PC-9 (cell line): ENCODE measurements at regions not wholly inside any gene's neighbourhood (a gene's known extent, or its start where the extent isn't known, plus 50 kb on each side); places are given as distances from the start of the nearest gene placed in this dataset.

Experiments used
- BruUV-seq: library from RNA; stranded (reverse); fragments of 400-500 nt; replicated peaks from 2 replicates; lab custom pipeline; 2021; lab: Mats Ljungman, UMichigan
- CTCF ChIA-PET: fragments of 300-600 bp; sonication (Branson Sonifier 250); formaldehyde crosslinking; loops from one replicate; lab custom pipeline; 2022; ENCODE audit warnings: antibody characterized with exemption; lab: Charles Lee
- POLR2A ChIA-PET: fragments of 300-600 bp; sonication (Branson Sonifier 250); formaldehyde crosslinking; loops from one replicate; lab custom pipeline; 2022; ENCODE audit warnings: antibody characterized with exemption; ENCODE audit not compliant: unreplicated experiment; lab: Charles Lee
- DNase-seq, 2 experiments: peaks; one replicate each; pipeline versions ENCODE4 v3.0.0 to v3.0.0-alpha.2; 2015 to 2022; ENCODE audit warnings: mixed read lengths in 1 of 2
- H2AFZ ChIP-seq: fragments of 200-600 bp; sonication (generic); 2 replicates; pipeline ENCODE4 v1.8.1; 2017; ENCODE audit warnings: antibody characterized with exemption
- H3F3A ChIP-seq: fragments of 200-600 bp; sonication (generic); 2 replicates; pipeline ENCODE4 v1.8.1; 2017; ENCODE audit warnings: antibody characterized with exemption, mild to moderate bottlenecking, low read depth; ENCODE audit not compliant: insufficient read depth
- H3K27ac ChIP-seq: fragments of 200-600 bp; sonication (generic); 2 replicates; pipeline ENCODE4 v1.6.1; 2016; ENCODE audit warnings: mixed run types
- H3K27me3 ChIP-seq: fragments of 200-600 bp; sonication (generic); 2 replicates; pipeline ENCODE4 v1.6.1; 2016; ENCODE audit warnings: low read depth, mixed run types; ENCODE audit not compliant: insufficient read depth
- H3K36me3 ChIP-seq: fragments of 200-600 bp; sonication (generic); 2 replicates; pipeline ENCODE4 v1.6.1; 2016; ENCODE audit warnings: low read depth, mixed run types
- H3K4me1 ChIP-seq: fragments of 200-600 bp; sonication (generic); replicated peaks from 2 replicates; pipeline ENCODE4 v1.6.1; 2016; ENCODE audit warnings: mixed run types; ENCODE audit not compliant: insufficient read depth
- H3K4me2 ChIP-seq: fragments of 200-600 bp; sonication (generic); 2 replicates; pipeline ENCODE4 v1.6.1; 2017; ENCODE audit warnings: mixed run types
- H3K4me3 ChIP-seq: fragments of 200-600 bp; sonication (generic); 2 replicates; pipeline ENCODE4 v1.6.1; 2016; ENCODE audit warnings: mixed run types
- H3K79me2 ChIP-seq: fragments of 200-600 bp; sonication (generic); 2 replicates; pipeline ENCODE4 v1.6.1; 2017; ENCODE audit warnings: low read depth, mixed run types
- H3K9me2 ChIP-seq: fragments of 200-600 bp; sonication (generic); 2 replicates; pipeline ENCODE4 v1.8.1; 2017; ENCODE audit warnings: mild to moderate bottlenecking; ENCODE audit not compliant: insufficient read depth
- H3K9me3 ChIP-seq: fragments of 200-600 bp; sonication (generic); 2 replicates; pipeline ENCODE4 v1.8.1; 2016; ENCODE audit warnings: low read depth; ENCODE audit not compliant: insufficient read depth
- H4K20me1 ChIP-seq: fragments of 200-600 bp; sonication (generic); 2 replicates; pipeline ENCODE4 v1.8.1; 2017; ENCODE audit not compliant: insufficient read depth
- EZH2 ChIP-seq: fragments of 200-600 bp; sonication (generic); IDR thresholded peaks from 2 replicates; pipeline ENCODE4 v1.8.0; 2017; ENCODE audit warnings: antibody characterized with exemption, low read depth
- intact Hi-C: fragments of 100-400 bp; cut with micrococcal nuclease; formaldehyde crosslinking; loops from one replicate; pipeline ENCODE4 v1.10.0; 2022; ENCODE audit not compliant: unreplicated experiment
- TF ChIP-seq, protein P1 (sequence below): fragments of 200-600 bp; sonication (generic); conservative IDR thresholded peaks from 2 replicates; pipeline ENCODE4 v1.6.1; 2017; ENCODE audit warnings: mixed run types, antibody characterized with exemption, mild to moderate bottlenecking, moderate library complexity

DNA sequence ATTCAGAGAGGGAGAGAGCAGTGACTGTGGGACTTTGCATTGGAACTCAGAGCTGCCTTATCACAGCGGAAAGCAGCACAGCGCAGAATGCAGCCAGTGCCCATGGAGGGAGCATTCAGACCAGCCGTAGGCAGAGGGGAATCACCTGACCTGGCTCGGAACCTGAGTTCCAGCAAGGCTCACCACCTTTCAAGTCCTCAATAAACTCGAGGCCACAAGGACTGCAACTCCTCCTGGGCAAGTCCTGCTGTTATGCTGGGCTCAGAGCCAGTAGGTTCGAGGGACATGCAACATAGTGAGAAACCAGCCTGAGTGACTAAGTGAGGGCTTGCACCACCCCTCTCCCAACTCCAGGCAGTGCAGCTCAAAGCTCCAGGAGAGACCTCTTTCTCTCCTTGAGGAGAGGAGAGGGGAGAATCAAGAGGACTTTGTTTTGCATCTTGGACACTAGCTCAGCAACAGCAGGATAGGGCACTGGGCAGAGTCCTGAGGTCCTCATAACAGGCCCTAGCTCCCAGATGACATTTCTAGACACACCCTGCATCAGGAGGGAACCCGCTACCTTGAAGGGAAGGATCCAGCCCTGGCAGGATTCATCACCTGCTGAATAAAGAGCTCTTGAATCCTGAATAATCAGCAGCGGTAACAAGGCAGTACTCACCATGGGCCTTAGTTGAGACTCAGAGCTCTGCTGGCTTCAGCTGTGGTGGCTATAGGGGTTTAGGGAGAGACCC, 136.8 kb upstream of the OTOS start:
- ChIA-PET POLR2A (no interaction called here), CTCF (interaction anchor here (0.6 kb wide), 1 partner anchor 44 kb away, joined by 3 read pairs; no protein-coding TSS in a partner anchor)
- no peak for DNase-seq

DNA sequence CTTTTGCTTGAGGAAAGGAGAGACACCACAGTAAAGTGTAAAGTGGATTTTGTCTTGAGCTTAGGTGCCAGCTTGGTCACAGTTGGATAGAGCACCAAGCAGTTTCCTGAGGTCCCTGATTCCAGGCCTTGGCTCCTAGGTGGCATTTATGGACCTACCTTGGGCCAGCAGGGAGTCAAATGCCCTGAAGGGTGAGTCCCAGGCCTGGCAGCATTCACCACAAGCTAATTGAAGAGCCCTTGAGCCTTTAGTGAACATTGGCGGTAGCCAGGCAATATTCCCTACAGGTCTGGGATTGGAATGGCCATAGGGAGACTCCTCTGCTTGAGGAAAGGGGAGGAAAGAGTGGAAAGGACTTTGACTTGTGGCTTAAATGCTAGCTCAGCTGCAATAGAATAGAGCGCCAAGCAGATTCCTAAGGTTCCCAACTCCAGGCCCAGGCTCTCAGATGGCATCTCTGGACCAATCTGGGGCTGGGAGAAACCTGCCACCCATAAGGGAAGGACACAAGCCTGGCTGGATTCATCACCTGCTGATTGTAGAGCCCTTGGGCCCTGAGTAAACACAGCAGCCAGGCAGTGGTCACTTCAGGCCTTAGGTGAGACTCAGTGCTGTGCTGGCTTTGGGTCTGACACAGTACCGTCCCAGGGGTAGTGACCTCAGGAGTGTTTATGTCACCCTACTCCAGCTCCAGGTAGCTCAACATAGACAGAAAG, 137.5 kb upstream of the OTOS start:
- H3K9me3 ChIP-seq: peaks cover 6% of the 10 kb centered on the region; the same call in 1 of the 2 replicates
- H3K4me1 ChIP-seq: no peaks in the 10 kb centered on the region
- no peaks in the 10 kb centered on the region for H3F3A ChIP-seq
- H4K20me1 ChIP-seq: no peaks in the 10 kb centered on the region
- H2AFZ ChIP-seq: no peak overlapping the region
- H3K27ac ChIP-seq: no peak overlapping the region
- no peaks in the 10 kb centered on the region for H3K79me2 ChIP-seq
- no TSS peak for BruUV-seq
- peaks cover 56% of the 10 kb centered on the region for H3K27me3 ChIP-seq
- intact Hi-C loops: no loop called here
- no peak for TF ChIP-seq EZH2
- TF ChIP-seq, protein P1, sequence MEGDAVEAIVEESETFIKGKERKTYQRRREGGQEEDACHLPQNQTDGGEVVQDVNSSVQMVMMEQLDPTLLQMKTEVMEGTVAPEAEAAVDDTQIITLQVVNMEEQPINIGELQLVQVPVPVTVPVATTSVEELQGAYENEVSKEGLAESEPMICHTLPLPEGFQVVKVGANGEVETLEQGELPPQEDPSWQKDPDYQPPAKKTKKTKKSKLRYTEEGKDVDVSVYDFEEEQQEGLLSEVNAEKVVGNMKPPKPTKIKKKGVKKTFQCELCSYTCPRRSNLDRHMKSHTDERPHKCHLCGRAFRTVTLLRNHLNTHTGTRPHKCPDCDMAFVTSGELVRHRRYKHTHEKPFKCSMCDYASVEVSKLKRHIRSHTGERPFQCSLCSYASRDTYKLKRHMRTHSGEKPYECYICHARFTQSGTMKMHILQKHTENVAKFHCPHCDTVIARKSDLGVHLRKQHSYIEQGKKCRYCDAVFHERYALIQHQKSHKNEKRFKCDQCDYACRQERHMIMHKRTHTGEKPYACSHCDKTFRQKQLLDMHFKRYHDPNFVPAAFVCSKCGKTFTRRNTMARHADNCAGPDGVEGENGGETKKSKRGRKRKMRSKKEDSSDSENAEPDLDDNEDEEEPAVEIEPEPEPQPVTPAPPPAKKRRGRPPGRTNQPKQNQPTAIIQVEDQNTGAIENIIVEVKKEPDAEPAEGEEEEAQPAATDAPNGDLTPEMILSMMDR: no peak
- no peaks in the 10 kb centered on the region for H3K36me3 ChIP-seq
- H3K4me2 ChIP-seq: no peak overlapping the region
- no peaks in the 10 kb centered on the region for H3K9me2 ChIP-seq
- no peak overlapping the region for H3K4me3 ChIP-seq
- ChIA-PET CTCF (no interaction called here), POLR2A (no interaction called here)
- no peak for DNase-seq

More for the DNA sequence above, 136.8 kb upstream of the OTOS start:
- H3K79me2 ChIP-seq: no peaks in the 10 kb centered on the region
- no TSS peak for BruUV-seq
- H3K27me3 ChIP-seq: peaks cover 54% of the 10 kb centered on the region
- intact Hi-C loops: no loop called here
- no peak overlapping the region for H3K4me2 ChIP-seq
- TF ChIP-seq EZH2: no peak
- TF ChIP-seq, protein P1: no peak
- no peak overlapping the region for H3K4me3 ChIP-seq
- H3K4me1 ChIP-seq: no peaks in the 10 kb centered on the region
- H3K9me3 ChIP-seq: peaks cover 13% of the 10 kb centered on the region
- H3K27ac ChIP-seq: no peak overlapping the region
- H3K9me2 ChIP-seq: no peaks in the 10 kb centered on the region
- no peaks in the 10 kb centered on the region for H3F3A ChIP-seq
- H4K20me1 ChIP-seq: no peaks in the 10 kb centered on the region
- no peaks in the 10 kb centered on the region for H3K36me3 ChIP-seq
- no peak overlapping the region for H2AFZ ChIP-seq

DNA sequence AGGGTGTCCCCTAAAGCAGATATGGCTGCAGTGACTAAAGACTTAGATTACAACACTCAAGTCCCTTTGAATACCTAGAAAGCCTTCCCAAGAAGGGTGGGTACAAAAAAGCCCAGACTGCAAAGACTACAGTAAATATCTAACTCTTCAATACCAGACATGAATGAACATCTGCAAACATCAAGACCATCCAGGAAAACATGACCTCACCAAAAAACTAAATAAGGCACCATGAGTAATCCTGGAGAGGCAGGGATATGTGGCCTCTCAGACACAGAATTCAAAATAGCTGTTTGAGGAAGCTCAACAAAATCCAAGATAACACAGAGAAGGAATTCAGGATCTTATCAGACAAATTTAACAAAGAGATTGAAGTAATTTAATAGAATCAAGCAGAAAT, 138.2 kb upstream of the OTOS start:
- ChIA-PET POLR2A (interaction anchor here (0.6 to 0.7 kb wide), 2 partner anchors 23 to 118 kb away, joined by 3 to 5 read pairs; no protein-coding TSS in a partner anchor), CTCF (no interaction called here)
- Histone ChIP-seq H3K36me3 (no peaks in the 10 kb centered on the region), H3K4me2 (no peak overlapping the region), H3K27me3 (peaks cover 60% of the 10 kb centered on the region), H3K27ac (no peak overlapping the region), H3K4me3 (no peak overlapping the region), H3K9me2 (no peaks in the 10 kb centered on the region), H3K4me1 (no peaks in the 10 kb centered on the region), H3K79me2 (no peaks in the 10 kb centered on the region), H2AFZ (no peak overlapping the region), H3F3A (no peaks in the 10 kb centered on the region), H4K20me1 (no peaks in the 10 kb centered on the region), H3K9me3 (peaks cover 5% of the 10 kb centered on the region; the same call in 1 of the 2 replicates)
- intact Hi-C loops: no loop called here
- BruUV-seq: no TSS peak
- TF ChIP-seq EZH2: no peak
- TF ChIP-seq, protein P1: no peak
- no peak for DNase-seq
